ENCODE measurements at regions not wholly inside any gene's neighbourhood (a gene's known extent, or its start where the extent isn't known, plus 50 kb on each side); places are given as distances from the start of the nearest gene placed in this dataset.

GRCh38 chr10:85048644-85049043 lies 720.3 kb downstream of the CCSER2 start:
- 0 out of 2 replicates have a peak, but pooled peaks cover 2% of the 10 kb centered on the region for H3K9me3 ChIP-seq (replicated peaks; ENCODE audit: control insufficient read depth, insufficient read depth, low read depth, low read length)
- H3K4me2 ChIP-seq (ENCODE audit: insufficient read depth, low read length), result no peak overlapping the region
- H3K4me3 ChIP-seq, result no peak overlapping the region
- ChIA-PET POLR2A (no interaction called here), CTCF (ENCODE audit: low intra/inter-chr PET ratio) (no interaction called here)
- H3K9me1 ChIP-seq (ENCODE audit: control insufficient read depth, insufficient read depth, low read length), result no peaks in the 10 kb centered on the region
- H4K20me1 ChIP-seq (replicated peaks; ENCODE audit: control insufficient read depth, insufficient read depth, low read length), result no peaks in the 10 kb centered on the region
- intact Hi-C loops (cut with micrococcal nuclease), result no loop called here
- H3K4me1 ChIP-seq (replicated peaks in 1 of 2; ENCODE audit: control insufficient read depth in 2 of 2, insufficient read depth in 2 of 2, low read length in 2 of 2), result no peaks in the 10 kb centered on the region
- no peak for FAIRE-seq
- H3K27me3 ChIP-seq (ENCODE audit: control insufficient read depth in 2 of 2, insufficient read depth in 2 of 2, low read length in 2 of 2), result no peaks in the 10 kb centered on the region
- TF ChIP-seq ZKSCAN3 (CRISPR knock-in tag; IDR thresholded peaks at IDR 0.05) (no peak), ZNF589 (CRISPR knock-in tag; IDR thresholded peaks at IDR 0.05; ENCODE audit: low read depth) (no peak), ZNF347 (CRISPR knock-in tag; IDR thresholded peaks at IDR 0.05; ENCODE audit: low read depth) (no peak), ATF3 (IDR thresholded peaks at IDR 0.05) (no peak), ATF3 (CRISPR knock-in tag; conservative IDR thresholded peaks at IDR 0.05) (no peak), SREBF1 (IDR thresholded peaks at IDR 0.05; ENCODE audit: borderline replicate concordance, low read depth, low read length) (no peak), SP2 (IDR thresholded peaks at IDR 0.05; ENCODE audit: extremely low read depth, low read depth, low read length, poor library complexity, severe bottlenecking) (no peak), ZNF695 (CRISPR knock-in tag; IDR thresholded peaks at IDR 0.05) (no peak), HMG20B (CRISPR knock-in tag; IDR thresholded peaks at IDR 0.05) (no peak), PCBP1 (IDR thresholded peaks at IDR 0.05; ENCODE audit: low read depth, low read length, poor library complexity, severe bottlenecking) (no peak), MXI1 (IDR thresholded peaks at IDR 0.05; ENCODE audit: low read depth, low read length) (no peak), EP400 (IDR thresholded peaks at IDR 0.05) (no peak), CEBPZ (IDR thresholded peaks at IDR 0.05; ENCODE audit: borderline replicate concordance, low read depth, low read length) (no peak), EHMT2 (IDR thresholded peaks at IDR 0.05) (no peak), POLR2A (conservative IDR thresholded peaks at IDR 0.05) (no peak), ZNF165 (CRISPR knock-in tag; IDR thresholded peaks at IDR 0.05; ENCODE audit: borderline replicate concordance) (no peak), ZNF785 (CRISPR knock-in tag; IDR thresholded peaks at IDR 0.05) (no peak), ARID1B (IDR thresholded peaks at IDR 0.05) (no peak)
- no peak overlapping the region for H3K27ac ChIP-seq (ENCODE audit: extremely low read depth, low read depth, low read length)
- in situ Hi-C loops (cut with MboI), result no loop called here
- 0% methylated on average over 2 of the region's 2 CpGs for WGBS (ENCODE audit: insufficient coverage, low coverage, missing lambda C conversion rate)
- H2AFZ ChIP-seq (ENCODE audit: low read depth, low read length), result no peak overlapping the region
- H3K79me2 ChIP-seq (ENCODE audit: control insufficient read depth, insufficient read depth, low read length), result no peaks in the 10 kb centered on the region
- no peak for ATAC-seq
- DNase-seq (ENCODE audit: extremely low read depth in 1 of 4, low spot score in 3 of 4), result no peak
- no peak overlapping the region for H3K9ac ChIP-seq (ENCODE audit: insufficient read depth in 1 of 2, low read depth in 2 of 2, low read length in 2 of 2)
- H3K36me3 ChIP-seq (ENCODE audit: control insufficient read depth, insufficient read depth, low read length), result no peaks in the 10 kb centered on the region
- BruUV-seq (replicated peaks), result no TSS peak

Data from K562 (cell line).